SK-N-SH (cell line): ENCODE measurements at regions not wholly inside any gene's neighbourhood (a gene's known extent, or its start where the extent isn't known, plus 50 kb on each side); places are given as distances from the start of the nearest gene placed in this dataset.

Source experiments
- CTCF ChIA-PET: fragments of 300-600, 350-600 bp; formaldehyde crosslinking; extraction: SDS; loops from one replicate; lab custom pipeline; 2021; lab: Yijun Ruan, JAX
- POLR2A ChIA-PET: fragments of 350-600 bp; sonication (Branson Sonifier 250); formaldehyde crosslinking; extraction: SDS; loops from one replicate; lab custom pipeline; 2020; ENCODE audit warnings: antibody characterized with exemption, inconsistent platforms; lab: Yijun Ruan, JAX
- DNase-seq: peaks from one replicate; pipeline ENCODE4 v3.0.0; 2012
- H2AFZ ChIP-seq: fragments of 200-600 bp; sonication (generic); 2 replicates; pipeline ENCODE4 v1.8.1; 2016; ENCODE audit warnings: antibody characterized with exemption, mild to moderate bottlenecking, low read depth
- H3F3A ChIP-seq: fragments of 200-600 bp; sonication (generic); replicated peaks from 2 replicates; pipeline ENCODE3; 2016; ENCODE audit warnings: antibody characterized with exemption, mild to moderate bottlenecking; ENCODE audit not compliant: insufficient read depth
- H3K27ac ChIP-seq, 2 experiments: fragments of 200-500 bp in 1 of 2; fragments of 200-600 bp in 1 of 2; sonication (Bioruptor generic) in 1 of 2; sonication (generic), shearing (Covaris generic) in 1 of 2; 2 replicates each; pipeline versions ENCODE4 v1.5.1 to v1.6.1; 2014 to 2016; ENCODE audit warnings: low read depth in 2 of 2, inconsistent platforms in 1 of 2, low read length in 1 of 2, mild to moderate bottlenecking in 1 of 2, mixed read lengths in 1 of 2
- H3K27me3 ChIP-seq: fragments of 200-600 bp; sonication (generic), shearing (Covaris generic); 2 replicates; pipeline ENCODE4 v1.6.1; 2016; ENCODE audit warnings: mixed run types; ENCODE audit not compliant: insufficient read depth
- H3K36me3 ChIP-seq, 2 experiments: fragments of 200-500 bp in 1 of 2; fragments of 200-600 bp in 1 of 2; sonication (Bioruptor generic) in 1 of 2; sonication (generic) in 1 of 2; replicated peaks in 1 of 2; 2 replicates each; pipeline versions ENCODE3 to v1.5.1; 2014 to 2016; ENCODE audit warnings: low read length in 1 of 2, mild to moderate bottlenecking in 1 of 2; ENCODE audit not compliant: insufficient read depth in 2 of 2, control insufficient read depth in 1 of 2
- H3K4me1 ChIP-seq, 2 experiments: fragments of 200-500 bp in 1 of 2; fragments of 200-600 bp in 1 of 2; sonication (Bioruptor generic) in 1 of 2; sonication (generic), shearing (Covaris generic) in 1 of 2; 2 replicates each; pipeline versions ENCODE4 v1.5.1 to v1.6.1; 2014 to 2016; ENCODE audit warnings: low read depth in 1 of 2, low read length in 1 of 2, mixed run types in 1 of 2; ENCODE audit not compliant: insufficient read depth in 2 of 2, control insufficient read depth in 1 of 2
- H3K4me2 ChIP-seq: fragments of 200-600 bp; sonication (generic), shearing (Covaris generic); 2 replicates; pipeline ENCODE4 v1.6.1; 2017; ENCODE audit warnings: mixed run types
- H3K4me3 ChIP-seq, 2 experiments: fragments of 200-500 bp in 1 of 2; fragments of 200-600 bp in 1 of 2; sonication (Bioruptor generic) in 1 of 2; sonication (generic), shearing (Covaris generic) in 1 of 2; 2 replicates each; pipeline versions ENCODE4 v1.5.1 to v1.8.1; 2014 to 2016; ENCODE audit warnings: low read depth in 2 of 2, inconsistent platforms in 1 of 2, low read length in 1 of 2, mild to moderate bottlenecking in 1 of 2, mixed read lengths in 1 of 2, moderate library complexity in 1 of 2
- H3K79me2 ChIP-seq: fragments of 200-600 bp; sonication (generic); 2 replicates; pipeline ENCODE4 v1.8.1; 2017; ENCODE audit warnings: mild to moderate bottlenecking; ENCODE audit not compliant: insufficient read depth
- H3K9ac ChIP-seq: fragments of 200-600 bp; sonication (generic); 2 replicates; pipeline ENCODE4 v1.6.1; 2017; ENCODE audit warnings: mixed run types
- H3K9me2 ChIP-seq: fragments of 200-600 bp; sonication (generic); 2 replicates; pipeline ENCODE4 v1.6.1; 2017; ENCODE audit warnings: mixed run types
- H3K9me3 ChIP-seq: fragments of 200-600 bp; sonication (generic); 2 replicates; pipeline ENCODE4 v1.6.1; 2017; ENCODE audit warnings: mixed run types, mild to moderate bottlenecking, moderate library complexity
- H4K20me1 ChIP-seq: fragments of 200-600 bp; sonication (generic); 2 replicates; pipeline ENCODE4 v1.6.1; 2017; ENCODE audit warnings: mild to moderate bottlenecking, mixed run types; ENCODE audit not compliant: insufficient read depth
- CHD2 ChIP-seq: fragments of 150-350 bp; IDR thresholded peaks from 2 replicates; pipeline ENCODE4 v1.6.1; 2018; ENCODE audit warnings: low read length; ENCODE audit not compliant: partially characterized antibody
- CTCF ChIP-seq: fragments of 200-600 bp; sonication (generic); IDR thresholded peaks from 2 replicates; pipeline ENCODE4 v1.6.1; 2017; ENCODE audit warnings: antibody characterized with exemption, mild to moderate bottlenecking, moderate library complexity
- ELF1 ChIP-seq: IDR thresholded peaks from 2 replicates; pipeline ENCODE4 v1.4.0; 2012
- EZH2phosphoT487 ChIP-seq: fragments of 200-600 bp; sonication (generic); IDR thresholded peaks from 2 replicates; pipeline ENCODE4 v1.6.1; 2017; ENCODE audit warnings: low read depth, mixed run types, mild to moderate bottlenecking, antibody characterized with exemption, moderate library complexity, borderline replicate concordance
- FOXJ3 ChIP-seq: sonication (generic); formaldehyde crosslinking; IDR thresholded peaks from 2 replicates; pipeline ENCODE4 v1.5.1; 2020; ENCODE audit warnings: mild to moderate bottlenecking, missing genetic modification reagents
- FOXM1 ChIP-seq: IDR thresholded peaks from 2 replicates; pipeline ENCODE4 v1.4.0; 2012; ENCODE audit warnings: low read depth, mild to moderate bottlenecking
- JUND ChIP-seq: IDR thresholded peaks from 2 replicates; pipeline ENCODE4 v1.4.0; 2012
- MAX ChIP-seq: IDR thresholded peaks from 2 replicates; pipeline ENCODE4 v1.4.0; 2012; ENCODE audit warnings: low read depth
- MXI1 ChIP-seq: IDR thresholded peaks from 2 replicates; pipeline ENCODE4 v1.6.1; 2012; ENCODE audit warnings: mild to moderate bottlenecking, low read depth, low read length, improper control_type of control experiment
- NFIC ChIP-seq: IDR thresholded peaks from 2 replicates; pipeline ENCODE4 v1.4.0; 2012; ENCODE audit warnings: borderline replicate concordance
- POLR2AphosphoS5 ChIP-seq: IDR thresholded peaks from 2 replicates; pipeline ENCODE4 v1.6.1; 2012; ENCODE audit warnings: low read depth, low read length
- RAD21 ChIP-seq: IDR thresholded peaks from 2 replicates; pipeline ENCODE4 v1.6.1; 2012; ENCODE audit warnings: mild to moderate bottlenecking, low read length
- RCOR1 ChIP-seq: fragments of 150-350 bp; IDR thresholded peaks from 2 replicates; pipeline ENCODE4 v1.6.1; 2017; ENCODE audit warnings: antibody characterized with exemption, low read length
- REST ChIP-seq: IDR thresholded peaks from 2 replicates; pipeline ENCODE4 v1.6.1; 2012; ENCODE audit warnings: mild to moderate bottlenecking, low read depth, low read length, moderate library complexity
- SMC3 ChIP-seq: IDR thresholded peaks from 2 replicates; pipeline ENCODE4 v1.6.1; 2012; ENCODE audit warnings: low read depth, low read length, improper control_type of control experiment
- TCF12 ChIP-seq: IDR thresholded peaks from 2 replicates; pipeline ENCODE4 v1.4.0; 2012
- TEAD4 ChIP-seq: IDR thresholded peaks from 2 replicates; pipeline ENCODE4 v1.4.0; 2012; ENCODE audit warnings: mild to moderate bottlenecking, borderline replicate concordance; ENCODE audit not compliant: insufficient read depth
- USF1 ChIP-seq: IDR thresholded peaks from 2 replicates; pipeline ENCODE4 v1.4.0; 2012; ENCODE audit warnings: low read depth, borderline replicate concordance
- YY1 ChIP-seq: IDR thresholded peaks from 2 replicates; pipeline ENCODE4 v1.4.0; 2012; ENCODE audit warnings: low read depth, mild to moderate bottlenecking
- WGBS: methylation state at CpG from one replicate; pipeline ENCODE4 v1.1.6; 2017; ENCODE audit warnings: low lambda C conversion rate; 5-methylcytosine and 5-hydroxymethylcytosine counted together
- TF ChIP-seq, protein P1 (sequence below): fragments of 150-350 bp; IDR thresholded peaks from 2 replicates; pipeline ENCODE4 v1.6.1; 2016; ENCODE audit warnings: mild to moderate bottlenecking, low read depth, low read length

DNA sequence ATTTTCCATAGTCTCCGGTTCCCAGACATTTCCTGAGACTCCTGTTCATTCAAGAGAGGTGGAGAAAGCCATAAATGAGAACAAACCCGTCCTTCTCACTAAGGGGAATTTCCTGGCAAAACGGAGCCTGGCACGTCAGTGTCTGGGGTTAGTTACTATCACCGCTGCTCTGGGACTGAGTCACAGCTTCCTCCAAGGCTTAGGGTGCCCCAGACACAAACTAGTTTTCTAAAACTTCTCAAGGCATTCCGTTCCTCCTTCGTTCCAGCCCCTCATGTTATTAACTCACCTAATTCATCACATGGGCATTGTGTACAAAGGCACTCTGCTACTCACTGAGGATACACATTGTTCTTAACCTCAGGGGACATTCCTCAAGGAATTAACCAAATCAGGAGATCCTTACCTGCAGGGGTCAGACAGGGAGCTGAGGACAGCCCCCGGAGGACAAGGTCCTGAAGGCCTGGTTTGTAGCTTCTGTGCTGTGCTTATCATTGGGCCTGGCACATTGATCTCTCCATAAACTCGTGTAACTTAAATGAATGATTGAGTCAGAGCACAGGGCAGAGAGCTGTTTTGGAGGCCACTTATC is 103.0 kb upstream of the KLF6 start (continued):
- TF ChIP-seq CTCF (no peak), FOXJ3 (CRISPR knock-in tag) (no peak), TCF12 (peak; percentile 57; the same call in 1 of the 2 replicates), MAX (no peak), RCOR1 (no peak), EZH2phosphoT487 (no peak), JUND (peak; percentile 52), MXI1 (no peak), YY1 (no peak), POLR2AphosphoS5 (no peak; the same call in 1 of the 2 replicates), REST (no peak), RAD21 (no peak), SMC3 (no peak), ELF1 (no peak), TEAD4 (0 out of 2 replicates have a peak, but pooled peaks have one; percentile 31), CHD2 (no peak)

DNA sequence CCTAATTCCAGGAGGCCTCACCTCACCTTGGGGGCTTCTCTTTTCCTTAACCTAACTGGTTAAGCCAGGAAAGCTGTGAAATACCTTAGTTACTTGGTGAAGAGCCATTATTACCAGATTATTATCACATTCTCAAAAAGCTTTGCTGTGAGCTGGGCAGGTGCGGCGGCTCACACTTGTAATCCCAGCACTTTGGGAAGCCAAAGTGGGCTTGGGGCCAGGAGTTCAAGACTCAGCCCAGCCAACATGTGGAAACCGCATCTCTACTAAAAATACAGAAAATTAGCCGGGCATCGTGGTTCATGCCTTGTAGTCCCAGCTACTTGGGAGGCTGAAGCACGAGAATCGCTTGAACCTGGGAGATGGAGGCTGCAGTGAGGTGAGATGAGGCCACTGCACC is 102.4 kb upstream of the KLF6 start:
- peak overlapping the region; percentile 62 for H3K4me2 ChIP-seq
- TF ChIP-seq USF1 (no peak), SMC3 (no peak), CHD2 (no peak), MXI1 (no peak), FOXM1 (no peak), RCOR1 (no peak), TCF12 (no peak), NFIC (no peak)
- TF ChIP-seq, protein P1, sequence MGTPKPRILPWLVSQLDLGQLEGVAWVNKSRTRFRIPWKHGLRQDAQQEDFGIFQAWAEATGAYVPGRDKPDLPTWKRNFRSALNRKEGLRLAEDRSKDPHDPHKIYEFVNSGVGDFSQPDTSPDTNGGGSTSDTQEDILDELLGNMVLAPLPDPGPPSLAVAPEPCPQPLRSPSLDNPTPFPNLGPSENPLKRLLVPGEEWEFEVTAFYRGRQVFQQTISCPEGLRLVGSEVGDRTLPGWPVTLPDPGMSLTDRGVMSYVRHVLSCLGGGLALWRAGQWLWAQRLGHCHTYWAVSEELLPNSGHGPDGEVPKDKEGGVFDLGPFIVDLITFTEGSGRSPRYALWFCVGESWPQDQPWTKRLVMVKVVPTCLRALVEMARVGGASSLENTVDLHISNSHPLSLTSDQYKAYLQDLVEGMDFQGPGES: no peak
- no peaks in the 10 kb centered on the region for H3K9me2 ChIP-seq
- no peaks in the 10 kb centered on the region for H3K9me3 ChIP-seq
- H3K36me3 ChIP-seq: no peaks in the 10 kb centered on the region
- POLR2A ChIA-PET: no interaction called here
- peaks cover 15 to 24% of the 10 kb centered on the region in 2 experiments for H3K4me1 ChIP-seq
- peak overlapping the region; percentile 75 for H3K9ac ChIP-seq
- WGBS: 82% methylated on average over 7 of the region's 7 CpGs
- no peak overlapping the region for H2AFZ ChIP-seq
- peak overlapping the region in 1 of 2 experiments; percentile 28; a peak in 1 of 4 replicates for H3K4me3 ChIP-seq
- H3K27ac ChIP-seq: peak overlapping the region; percentile 85 to 98
- DNase-seq: no peak
- H3K79me2 ChIP-seq: no peaks in the 10 kb centered on the region; the same call in 1 of the 2 replicates
- H3F3A ChIP-seq: peaks cover 43% of the 10 kb centered on the region
- H4K20me1 ChIP-seq: no peaks in the 10 kb centered on the region
- no peaks in the 10 kb centered on the region for H3K27me3 ChIP-seq
- CTCF ChIA-PET: interaction anchor here (0.8 kb wide), 1 partner anchor 34 kb away, joined by 3 read pairs; no protein-coding TSS in a partner anchor
